LNCaP clone FGC (cell line): ENCODE measurements at regions not wholly inside any gene's neighbourhood (a gene's known extent, or its start where the extent isn't known, plus 50 kb on each side); places are given as distances from the start of the nearest gene placed in this dataset.

Source experiments
- DNase-seq: peaks from one replicate; pipeline ENCODE4 v3.0.0-alpha.2; 2011; ENCODE audit warnings: low read depth
- H3K4me3 ChIP-seq: 2 replicates; pipeline ENCODE4 v1.5.1; 2011; ENCODE audit warnings: mild to moderate bottlenecking, low read depth, low read length, control low read depth
- TF ChIP-seq, protein P1 (sequence below): IDR thresholded peaks from 2 replicates; pipeline ENCODE4 v1.5.1; 2012; ENCODE audit warnings: mild to moderate bottlenecking; ENCODE audit not compliant: control insufficient read depth, insufficient read depth; ENCODE audit errors: extremely low read depth

DNA sequence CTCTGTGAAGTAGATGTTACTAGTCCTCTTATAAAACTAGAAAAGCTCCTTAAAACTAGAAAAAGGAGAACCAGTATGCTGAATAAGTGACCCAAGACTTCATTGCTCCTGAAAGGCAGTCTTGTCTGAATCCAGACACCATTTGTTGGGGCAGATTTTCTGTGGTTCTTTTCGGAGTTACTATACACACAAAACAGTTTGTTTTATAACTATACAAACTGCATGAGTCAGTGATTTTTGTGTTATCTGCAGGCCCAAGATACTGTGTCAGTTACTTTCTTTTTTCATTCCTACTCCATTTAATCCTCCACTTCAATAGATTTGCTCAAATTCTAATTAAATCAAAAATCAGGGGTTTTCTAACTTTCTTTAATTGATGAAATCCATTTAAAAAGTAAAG is 244.6 kb downstream of the ARPP21 start:
- no peak for DNase-seq
- TF ChIP-seq, protein P1, sequence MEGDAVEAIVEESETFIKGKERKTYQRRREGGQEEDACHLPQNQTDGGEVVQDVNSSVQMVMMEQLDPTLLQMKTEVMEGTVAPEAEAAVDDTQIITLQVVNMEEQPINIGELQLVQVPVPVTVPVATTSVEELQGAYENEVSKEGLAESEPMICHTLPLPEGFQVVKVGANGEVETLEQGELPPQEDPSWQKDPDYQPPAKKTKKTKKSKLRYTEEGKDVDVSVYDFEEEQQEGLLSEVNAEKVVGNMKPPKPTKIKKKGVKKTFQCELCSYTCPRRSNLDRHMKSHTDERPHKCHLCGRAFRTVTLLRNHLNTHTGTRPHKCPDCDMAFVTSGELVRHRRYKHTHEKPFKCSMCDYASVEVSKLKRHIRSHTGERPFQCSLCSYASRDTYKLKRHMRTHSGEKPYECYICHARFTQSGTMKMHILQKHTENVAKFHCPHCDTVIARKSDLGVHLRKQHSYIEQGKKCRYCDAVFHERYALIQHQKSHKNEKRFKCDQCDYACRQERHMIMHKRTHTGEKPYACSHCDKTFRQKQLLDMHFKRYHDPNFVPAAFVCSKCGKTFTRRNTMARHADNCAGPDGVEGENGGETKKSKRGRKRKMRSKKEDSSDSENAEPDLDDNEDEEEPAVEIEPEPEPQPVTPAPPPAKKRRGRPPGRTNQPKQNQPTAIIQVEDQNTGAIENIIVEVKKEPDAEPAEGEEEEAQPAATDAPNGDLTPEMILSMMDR = no peak
- H3K4me3 ChIP-seq = no peak overlapping the region

- no peak for DNase-seq
- H3K4me3 ChIP-seq = no peak overlapping the region
- TF ChIP-seq, protein P1 = no peak
Measured at GRCh38 chr3:35894735-35895134, 255.4 kb downstream of the ARPP21 start.

- TF ChIP-seq, protein P1 = no peak
- no peak for DNase-seq
- H3K4me3 ChIP-seq = no peak overlapping the region
Measured at GRCh38 chr3:35899245-35899644, 259.9 kb downstream of the ARPP21 start.

GRCh38 chr3:35900079-35900478 is 260.8 kb downstream of the ARPP21 start:
- TF ChIP-seq, protein P1 = no peak
- no peak overlapping the region for H3K4me3 ChIP-seq

GRCh38 chr3:35908366-35909232 is 269.3 kb downstream of the ARPP21 start:
- no peak overlapping the region for H3K4me3 ChIP-seq
- TF ChIP-seq, protein P1 = peak; percentile 75
- DNase-seq = peak; percentile 34

More at GRCh38 chr3:35900079-35900478, 260.8 kb downstream of the ARPP21 start:
- DNase-seq = no peak

- TF ChIP-seq, protein P1 = no peak
- H3K4me3 ChIP-seq = no peak overlapping the region
- DNase-seq = no peak
Measured at GRCh38 chr3:35919160-35919559, 279.8 kb downstream of the ARPP21 start.
